Glutamatergic neuron (in vitro differentiated cells): ENCODE measurements at regions not wholly inside any gene's neighbourhood (a gene's known extent, or its start where the extent isn't known, plus 50 kb on each side); places are given as distances from the start of the nearest gene placed in this dataset.
A peak's percentile ranks its signal among the peaks of the same experiment; 100 is the strongest.
"Not testable (repeated sequence)": the region's sequence is repeated elsewhere in the genome, so short reads cannot be mapped to it uniquely, and the experiment has no call there.

ENCODE experiments used
- DNase-seq: peaks from one replicate; pipeline ENCODE4 v3.0.0; 2022
- H3K27ac Mint-ChIP-seq: one replicate; pipeline ENCODE4 v1.8.0; 2020; ENCODE audit warnings: mild to moderate bottlenecking, mixed read lengths, inconsistent platforms; ENCODE audit not compliant: unreplicated experiment
- H3K27me3 Mint-ChIP-seq: one replicate; pipeline ENCODE4 v1.8.0; 2020; ENCODE audit warnings: mild to moderate bottlenecking, moderate library complexity, mixed read lengths, inconsistent platforms; ENCODE audit not compliant: unreplicated experiment
- H3K36me3 Mint-ChIP-seq: one replicate; pipeline ENCODE4 v1.8.0; 2020; ENCODE audit warnings: mild to moderate bottlenecking, mixed read lengths, inconsistent platforms; ENCODE audit not compliant: unreplicated experiment
- H3K4me1 Mint-ChIP-seq: one replicate; pipeline ENCODE4 v1.8.0; 2020; ENCODE audit warnings: mild to moderate bottlenecking, low read depth, mixed read lengths, inconsistent platforms; ENCODE audit not compliant: unreplicated experiment
- H3K4me3 Mint-ChIP-seq: one replicate; pipeline ENCODE4 v1.8.0; 2020; ENCODE audit warnings: mild to moderate bottlenecking, mixed read lengths, inconsistent platforms; ENCODE audit not compliant: unreplicated experiment
- H3K9me3 Mint-ChIP-seq: one replicate; pipeline ENCODE4 v1.8.0; 2020; ENCODE audit warnings: mild to moderate bottlenecking, moderate library complexity, mixed read lengths, inconsistent platforms; ENCODE audit not compliant: unreplicated experiment
- TF ChIP-seq, protein P1 (sequence below): fragments of 200-600 bp; sonication (generic); IDR thresholded peaks from one replicate; pipeline ENCODE4 v1.5.0; 2021; ENCODE audit not compliant: partially characterized antibody, unreplicated experiment

- no peaks in the 10 kb centered on the region for H3K36me3 Mint-ChIP-seq
- H3K4me1 Mint-ChIP-seq = peaks cover 26% of the 10 kb centered on the region
- peaks cover 2% of the 10 kb centered on the region for H3K9me3 Mint-ChIP-seq
- no peak overlapping the region for H3K4me3 Mint-ChIP-seq
- peaks cover 1% of the 10 kb centered on the region for H3K27me3 Mint-ChIP-seq
- TF ChIP-seq, protein P1, sequence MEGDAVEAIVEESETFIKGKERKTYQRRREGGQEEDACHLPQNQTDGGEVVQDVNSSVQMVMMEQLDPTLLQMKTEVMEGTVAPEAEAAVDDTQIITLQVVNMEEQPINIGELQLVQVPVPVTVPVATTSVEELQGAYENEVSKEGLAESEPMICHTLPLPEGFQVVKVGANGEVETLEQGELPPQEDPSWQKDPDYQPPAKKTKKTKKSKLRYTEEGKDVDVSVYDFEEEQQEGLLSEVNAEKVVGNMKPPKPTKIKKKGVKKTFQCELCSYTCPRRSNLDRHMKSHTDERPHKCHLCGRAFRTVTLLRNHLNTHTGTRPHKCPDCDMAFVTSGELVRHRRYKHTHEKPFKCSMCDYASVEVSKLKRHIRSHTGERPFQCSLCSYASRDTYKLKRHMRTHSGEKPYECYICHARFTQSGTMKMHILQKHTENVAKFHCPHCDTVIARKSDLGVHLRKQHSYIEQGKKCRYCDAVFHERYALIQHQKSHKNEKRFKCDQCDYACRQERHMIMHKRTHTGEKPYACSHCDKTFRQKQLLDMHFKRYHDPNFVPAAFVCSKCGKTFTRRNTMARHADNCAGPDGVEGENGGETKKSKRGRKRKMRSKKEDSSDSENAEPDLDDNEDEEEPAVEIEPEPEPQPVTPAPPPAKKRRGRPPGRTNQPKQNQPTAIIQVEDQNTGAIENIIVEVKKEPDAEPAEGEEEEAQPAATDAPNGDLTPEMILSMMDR = peak; percentile 82
- H3K27ac Mint-ChIP-seq = no peak overlapping the region
- peak; percentile 31 for DNase-seq
Measured at GRCh38 chr1:38500352-38500751, 359.2 kb downstream of the RRAGC start.

- Mint-ChIP-seq H3K9me3 (peaks cover 2% of the 10 kb centered on the region), H3K4me3 (no peak overlapping the region), H3K4me1 (peaks cover 26% of the 10 kb centered on the region), H3K27me3 (peaks cover 1% of the 10 kb centered on the region), H3K27ac (no peak overlapping the region), H3K36me3 (no peaks in the 10 kb centered on the region)
- no peak for DNase-seq
- TF ChIP-seq, protein P1 = no peak
Measured at GRCh38 chr1:38498686-38499085, 360.9 kb downstream of the RRAGC start.

DNA sequence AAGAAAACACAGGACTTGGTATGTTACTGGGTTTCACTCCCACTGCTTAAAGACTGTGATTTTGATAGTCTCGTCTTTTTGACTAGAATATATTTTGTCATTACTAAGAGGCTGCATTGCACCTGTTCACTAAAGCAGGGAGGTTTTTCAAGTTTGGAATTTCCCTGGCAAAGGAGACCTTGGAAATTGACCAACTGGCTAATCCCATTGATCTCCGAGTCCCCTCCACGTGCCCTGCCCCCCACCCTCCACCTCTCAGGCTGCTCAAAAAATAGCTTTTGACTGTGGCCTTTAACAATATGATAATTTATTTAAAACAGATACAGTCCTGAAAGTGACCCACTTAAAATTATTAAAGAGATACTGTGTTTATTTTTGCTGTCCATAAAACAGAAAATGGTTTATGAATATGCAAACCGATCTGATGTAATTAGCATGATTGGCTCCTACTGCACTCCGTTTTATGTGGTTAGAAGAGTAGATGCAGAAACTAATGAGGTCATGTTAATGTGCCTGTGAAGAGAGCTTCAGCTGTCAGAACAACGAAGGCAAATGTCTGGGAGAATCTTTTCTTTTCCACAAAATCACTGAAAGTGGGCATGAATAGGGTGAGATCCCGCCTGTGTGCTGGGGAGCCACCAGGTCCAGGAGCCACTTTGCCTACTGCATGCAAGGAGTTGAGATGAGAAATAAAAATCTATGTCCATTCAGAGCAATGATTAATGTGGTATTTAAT lies 361.5 kb downstream of the RRAGC start:
- Mint-ChIP-seq H3K27ac (no peak overlapping the region), H3K27me3 (peaks cover 1% of the 10 kb centered on the region), H3K9me3 (peaks cover 2% of the 10 kb centered on the region), H3K36me3 (no peaks in the 10 kb centered on the region), H3K4me1 (peaks cover 26% of the 10 kb centered on the region), H3K4me3 (no peak overlapping the region)
- DNase-seq = no peak
- TF ChIP-seq, protein P1 = no peak

GRCh38 chr1:38493306-38493705 lies 366.3 kb downstream of the RRAGC start:
- not testable (repeated sequence) for H3K9me3 Mint-ChIP-seq, H3K27ac Mint-ChIP-seq, H3K27me3 Mint-ChIP-seq, H3K36me3 Mint-ChIP-seq, DNase-seq, H3K4me3 Mint-ChIP-seq
- H3K4me1 Mint-ChIP-seq = peaks cover 16% of the 10 kb centered on the region

DNA sequence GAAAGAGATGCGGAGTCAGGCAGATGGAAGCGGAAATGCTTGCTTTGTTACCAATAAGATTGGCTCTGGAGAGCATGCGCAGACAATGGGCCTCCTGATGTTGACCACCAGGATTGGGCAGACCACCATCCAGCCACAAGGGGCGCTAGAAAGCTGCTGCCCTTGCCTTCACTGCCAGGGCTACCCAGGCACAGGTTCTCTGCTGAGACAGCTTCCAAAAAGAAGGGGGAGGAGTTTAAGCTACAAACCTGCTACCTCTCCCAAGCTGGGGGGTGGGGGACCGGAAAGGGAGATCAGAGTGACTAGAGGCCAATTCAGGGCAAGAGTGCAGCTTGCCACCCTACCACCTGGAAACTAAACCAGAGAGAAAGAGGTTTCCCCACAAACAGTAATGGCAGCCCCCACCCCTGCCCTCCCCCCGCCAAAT lies 369.7 kb downstream of the RRAGC start:
- Mint-ChIP-seq H3K4me1 (peaks cover 14% of the 10 kb centered on the region), H3K27me3 (peaks cover 3% of the 10 kb centered on the region), H3K4me3 (no peak overlapping the region), H3K27ac (no peak overlapping the region), H3K9me3 (peaks cover 2% of the 10 kb centered on the region), H3K36me3 (no peaks in the 10 kb centered on the region)
- DNase-seq = peak; percentile 81
- TF ChIP-seq, protein P1 = peak; percentile 79
